ENCODE measurements at regions not wholly inside any gene's neighbourhood (a gene's known extent, or its start where the extent isn't known, plus 50 kb on each side); places are given as distances from the start of the nearest gene placed in this dataset.

- TF ChIP-seq, protein P1, sequence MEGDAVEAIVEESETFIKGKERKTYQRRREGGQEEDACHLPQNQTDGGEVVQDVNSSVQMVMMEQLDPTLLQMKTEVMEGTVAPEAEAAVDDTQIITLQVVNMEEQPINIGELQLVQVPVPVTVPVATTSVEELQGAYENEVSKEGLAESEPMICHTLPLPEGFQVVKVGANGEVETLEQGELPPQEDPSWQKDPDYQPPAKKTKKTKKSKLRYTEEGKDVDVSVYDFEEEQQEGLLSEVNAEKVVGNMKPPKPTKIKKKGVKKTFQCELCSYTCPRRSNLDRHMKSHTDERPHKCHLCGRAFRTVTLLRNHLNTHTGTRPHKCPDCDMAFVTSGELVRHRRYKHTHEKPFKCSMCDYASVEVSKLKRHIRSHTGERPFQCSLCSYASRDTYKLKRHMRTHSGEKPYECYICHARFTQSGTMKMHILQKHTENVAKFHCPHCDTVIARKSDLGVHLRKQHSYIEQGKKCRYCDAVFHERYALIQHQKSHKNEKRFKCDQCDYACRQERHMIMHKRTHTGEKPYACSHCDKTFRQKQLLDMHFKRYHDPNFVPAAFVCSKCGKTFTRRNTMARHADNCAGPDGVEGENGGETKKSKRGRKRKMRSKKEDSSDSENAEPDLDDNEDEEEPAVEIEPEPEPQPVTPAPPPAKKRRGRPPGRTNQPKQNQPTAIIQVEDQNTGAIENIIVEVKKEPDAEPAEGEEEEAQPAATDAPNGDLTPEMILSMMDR (conservative IDR thresholded peaks at IDR 0.05; ENCODE audit: low read length): no peak
- no peak for TF ChIP-seq EZH2phosphoT487 (IDR thresholded peaks at IDR 0.05; ENCODE audit: borderline replicate concordance, low read depth, low read length)
Observed at GRCh38 chr7:132639983-132640382, 63.7 kb upstream of the PLXNA4 start.

All from OCI-LY7 (cell line).